Sigmoid colon (tissue), 4 donors: ENCODE measurements at regions not wholly inside any gene's neighbourhood (a gene's known extent, or its start where the extent isn't known, plus 50 kb on each side); places are given as distances from the start of the nearest gene placed in this dataset.

Source experiments
- POLR2A ChIP-seq, 2 donors: fragments of 450-650 bp; IDR thresholded peaks; one replicate each; pipeline ENCODE4 v1.6.1; 2016; ENCODE audit warnings: antibody characterized with exemption in 2 of 2, mild to moderate bottlenecking in 2 of 2, moderate library complexity in 2 of 2
- POLR2AphosphoS5 ChIP-seq, 4 donors: sonication (generic); formaldehyde crosslinking; IDR thresholded peaks; one replicate each; pipeline ENCODE4 v1.6.1; 2017; ENCODE audit warnings: antibody characterized with exemption in 4 of 4
- TF ChIP-seq, protein P1 (sequence below), 4 experiments: fragments of 450-650 bp in 3 of 4; fragments of 200-600 bp in 1 of 4; IDR thresholded peaks; one replicate each; pipeline ENCODE4 v1.5.1; 2016 to 2019; ENCODE audit warnings: antibody characterized with exemption in 4 of 4, mild to moderate bottlenecking in 3 of 4, moderate library complexity in 2 of 4

DNA sequence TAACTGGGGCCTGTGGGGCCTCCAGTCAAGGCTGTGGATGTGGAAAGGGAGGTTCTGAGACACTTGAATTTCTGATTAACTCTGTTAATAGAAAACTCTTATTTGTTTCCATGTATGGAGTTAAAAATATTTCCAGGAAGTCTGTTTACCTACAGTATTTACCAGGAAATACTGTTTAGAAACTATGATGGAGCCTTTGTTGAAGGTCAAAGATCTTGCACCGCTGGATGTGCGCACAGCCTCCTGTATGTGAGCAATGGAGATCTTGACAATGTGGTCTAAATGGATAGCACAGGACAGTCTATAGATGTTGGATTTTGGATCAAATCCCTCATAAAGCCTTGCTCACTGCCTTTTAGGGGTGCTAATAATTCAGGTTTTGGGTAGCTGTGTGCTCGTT, 268.4 kb downstream of the DLEU7 start:
- TF ChIP-seq, protein P1, sequence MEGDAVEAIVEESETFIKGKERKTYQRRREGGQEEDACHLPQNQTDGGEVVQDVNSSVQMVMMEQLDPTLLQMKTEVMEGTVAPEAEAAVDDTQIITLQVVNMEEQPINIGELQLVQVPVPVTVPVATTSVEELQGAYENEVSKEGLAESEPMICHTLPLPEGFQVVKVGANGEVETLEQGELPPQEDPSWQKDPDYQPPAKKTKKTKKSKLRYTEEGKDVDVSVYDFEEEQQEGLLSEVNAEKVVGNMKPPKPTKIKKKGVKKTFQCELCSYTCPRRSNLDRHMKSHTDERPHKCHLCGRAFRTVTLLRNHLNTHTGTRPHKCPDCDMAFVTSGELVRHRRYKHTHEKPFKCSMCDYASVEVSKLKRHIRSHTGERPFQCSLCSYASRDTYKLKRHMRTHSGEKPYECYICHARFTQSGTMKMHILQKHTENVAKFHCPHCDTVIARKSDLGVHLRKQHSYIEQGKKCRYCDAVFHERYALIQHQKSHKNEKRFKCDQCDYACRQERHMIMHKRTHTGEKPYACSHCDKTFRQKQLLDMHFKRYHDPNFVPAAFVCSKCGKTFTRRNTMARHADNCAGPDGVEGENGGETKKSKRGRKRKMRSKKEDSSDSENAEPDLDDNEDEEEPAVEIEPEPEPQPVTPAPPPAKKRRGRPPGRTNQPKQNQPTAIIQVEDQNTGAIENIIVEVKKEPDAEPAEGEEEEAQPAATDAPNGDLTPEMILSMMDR (IDR thresholded peaks at IDR 0.05) = no peak
- no peak for TF ChIP-seq POLR2A (IDR thresholded peaks at IDR 0.05)
- no peak for TF ChIP-seq POLR2AphosphoS5 (IDR thresholded peaks at IDR 0.05)
